ENCODE measurements at regions not wholly inside any gene's neighbourhood (a gene's known extent, or its start where the extent isn't known, plus 50 kb on each side); places are given as distances from the start of the nearest gene placed in this dataset.

DNA sequence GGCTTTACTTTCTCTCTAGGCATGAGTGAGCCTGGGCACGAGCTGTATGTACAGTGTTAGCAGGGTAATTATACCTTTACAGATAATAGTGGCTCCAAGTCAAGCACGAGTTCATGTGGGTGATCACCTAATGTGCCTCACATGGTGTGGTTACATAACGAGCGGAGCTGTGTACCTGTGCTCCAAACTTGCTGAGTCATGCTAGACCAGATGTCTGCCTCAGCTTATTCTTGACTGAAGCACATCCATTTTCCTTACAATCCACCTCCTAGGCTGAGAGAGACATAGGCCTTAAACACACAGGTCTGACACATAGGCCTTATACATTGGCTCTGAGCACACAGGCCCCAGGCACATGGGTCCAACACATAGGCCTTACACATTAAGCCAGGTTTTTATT, 426.6 kb downstream of the GPAT3 start:
- TF ChIP-seq POLR2AphosphoS5 (IDR thresholded peaks at IDR 0.05; ENCODE audit: insufficient read depth, low read depth, low read length) (no peak), CTCF (IDR thresholded peaks at IDR 0.05; ENCODE audit: extremely low read depth in 1 of 2, insufficient read depth in 1 of 2, low read depth in 1 of 2, low read length in 2 of 2) (no peak), EZH2 (IDR thresholded peaks at IDR 0.05; ENCODE audit: borderline replicate concordance, low read depth, low read length, severe bottlenecking) (no peak), JUN (IDR thresholded peaks at IDR 0.05; ENCODE audit: borderline replicate concordance, insufficient read depth, insufficient read length, low read depth) (no peak), POLR2A (IDR thresholded peaks at IDR 0.05; ENCODE audit: low read depth, low read length) (no peak), MAX (IDR thresholded peaks at IDR 0.05; ENCODE audit: insufficient read depth, insufficient read length) (no peak), MYC (IDR thresholded peaks at IDR 0.05; ENCODE audit: low read depth, low read length) (no peak)
